Thoracic aorta (tissue), 2 donors: ENCODE measurements at regions not wholly inside any gene's neighbourhood (a gene's known extent, or its start where the extent isn't known, plus 50 kb on each side); places are given as distances from the start of the nearest gene placed in this dataset.

Experiments
- ATAC-seq: fragments of 150-250 bp; one replicate; pipeline ENCODE4 v1.8.0; 2017; ENCODE audit warnings: low read depth; ENCODE audit not compliant: insufficient number of reproducible peaks, low FRiP score
- DNase-seq: peaks from one replicate; pipeline ENCODE4 v3.0.0-alpha.2; 2020; ENCODE audit warnings: low spot score
- H3K27ac ChIP-seq, 2 donors: fragments of 200-600 bp; sonication (generic); 1 replicate in 1 of 2; 2 replicates in 1 of 2; pipeline ENCODE4 v1.5.1; 2016; ENCODE audit warnings: mild to moderate bottlenecking in 2 of 2, moderate library complexity in 2 of 2
- H3K27me3 ChIP-seq: fragments of 200-600 bp; sonication (generic); replicated peaks from 2 replicates; pipeline ENCODE4 v1.6.0; 2016; ENCODE audit warnings: mild to moderate bottlenecking; ENCODE audit not compliant: insufficient read depth
- H3K36me3 ChIP-seq: fragments of 200-600 bp; sonication (generic); one replicate; pipeline ENCODE4 v1.5.1; 2016
- H3K4me1 ChIP-seq, 2 donors: fragments of 200-600 bp; sonication (generic); 1 replicate in 1 of 2; 2 replicates in 1 of 2; pipeline versions ENCODE4 v1.5.1 to v1.6.0; 2016; ENCODE audit warnings: low read depth in 2 of 2, mild to moderate bottlenecking in 1 of 2; ENCODE audit not compliant: control insufficient read depth in 1 of 2
- H3K4me3 ChIP-seq: fragments of 200-600 bp; sonication (generic); 2 replicates; pipeline ENCODE4 v1.5.1; 2016; ENCODE audit warnings: mild to moderate bottlenecking
- H3K9me3 ChIP-seq: fragments of 200-600 bp; sonication (generic); 2 replicates; pipeline ENCODE4 v1.5.1; 2016
- CTCF ChIP-seq: fragments of 200-600 bp; sonication (generic); IDR thresholded peaks from one replicate; pipeline ENCODE4 v1.5.1; 2019; ENCODE audit warnings: antibody characterized with exemption

GRCh38 chr4:124179506-124180186 lies 532.9 kb downstream of the ANKRD50 start:
- no peaks in the 10 kb centered on the region for H3K36me3 ChIP-seq
- no peak for TF ChIP-seq CTCF
- no peak for DNase-seq
- H3K27me3 ChIP-seq: no peaks in the 10 kb centered on the region
- H3K4me1 ChIP-seq: peaks cover 18 to 24% of the 10 kb centered on the region in 2 donors
- peak overlapping the region; percentile 33 to 70 for H3K27ac ChIP-seq
- ATAC-seq: no peak
- H3K9me3 ChIP-seq: no peaks in the 10 kb centered on the region
- peak overlapping the region; percentile 26 for H3K4me3 ChIP-seq

GRCh38 chr4:124181039-124181438 lies 531.5 kb downstream of the ANKRD50 start:
- no peaks in the 10 kb centered on the region for H3K27me3 ChIP-seq
- H3K4me1 ChIP-seq: peaks cover 18 to 24% of the 10 kb centered on the region in 2 donors
- ATAC-seq (no peak), DNase-seq (no peak)
- no peak overlapping the region for H3K27ac ChIP-seq
- H3K4me3 ChIP-seq: no peak overlapping the region
- TF ChIP-seq CTCF: no peak
- H3K36me3 ChIP-seq: no peaks in the 10 kb centered on the region
- H3K9me3 ChIP-seq: no peaks in the 10 kb centered on the region

GRCh38 chr4:124183231-124183630 lies 529.3 kb downstream of the ANKRD50 start:
- Histone ChIP-seq H3K4me1 (peaks cover 16 to 20% of the 10 kb centered on the region in 2 donors), H3K36me3 (no peaks in the 10 kb centered on the region), H3K27ac (no peak overlapping the region), H3K9me3 (no peaks in the 10 kb centered on the region), H3K4me3 (no peak overlapping the region), H3K27me3 (no peaks in the 10 kb centered on the region)
- DNase-seq (no peak), ATAC-seq (no peak)
- TF ChIP-seq CTCF: no peak

GRCh38 chr4:124183926-124184325 lies 528.6 kb downstream of the ANKRD50 start:
- TF ChIP-seq CTCF: no peak
- no peaks in the 10 kb centered on the region for H3K36me3 ChIP-seq
- H3K27ac ChIP-seq: no peak overlapping the region
- no peaks in the 10 kb centered on the region for H3K27me3 ChIP-seq
- ATAC-seq: no peak
- no peaks in the 10 kb centered on the region for H3K9me3 ChIP-seq
- no peak overlapping the region for H3K4me3 ChIP-seq
- no peak for DNase-seq
- H3K4me1 ChIP-seq: peaks cover 12 to 19% of the 10 kb centered on the region in 2 donors

GRCh38 chr4:124184792-124185191 lies 527.7 kb downstream of the ANKRD50 start:
- H3K36me3 ChIP-seq: no peaks in the 10 kb centered on the region
- H3K9me3 ChIP-seq: no peaks in the 10 kb centered on the region
- no peak overlapping the region for H3K27ac ChIP-seq
- no peak for TF ChIP-seq CTCF
- no peak overlapping the region for H3K4me3 ChIP-seq
- H3K4me1 ChIP-seq: peaks cover 4 to 19% of the 10 kb centered on the region in 2 donors
- DNase-seq: no peak
- no peaks in the 10 kb centered on the region for H3K27me3 ChIP-seq
- no peak for ATAC-seq
